IMR-90 (cell line): ENCODE measurements at regions not wholly inside any gene's neighbourhood (a gene's known extent, or its start where the extent isn't known, plus 50 kb on each side); places are given as distances from the start of the nearest gene placed in this dataset.

ENCODE experiments used
- ATAC-seq: fragments of 200-7000 bp; cut with Tn5 transposase; 2 replicates; pipeline ENCODE4 v1.9.1; 2020; ENCODE audit warnings: low read depth, mild to moderate bottlenecking, moderate library complexity
- BruUV-seq: library from RNA; stranded (reverse); fragments of 400-500 nt; replicated peaks from 2 replicates; lab custom pipeline; 2021; lab: Mats Ljungman, UMichigan
- CTCF ChIA-PET: fragments of 300-600 bp; formaldehyde crosslinking; extraction: SDS; loops from one replicate; lab custom pipeline; 2021; ENCODE audit warnings: antibody characterized with exemption; lab: Yijun Ruan, JAX
- POLR2A ChIA-PET: fragments of 300-600 bp; sonication (Branson Sonifier 250); formaldehyde crosslinking; loops from one replicate; lab custom pipeline; 2022; ENCODE audit warnings: antibody characterized with exemption; ENCODE audit not compliant: unreplicated experiment; lab: Charles Lee
- DNase-seq: peaks from one replicate; pipeline ENCODE4 v3.0.0; 2013
- H2AFZ ChIP-seq: replicated peaks from 2 replicates; pipeline ENCODE3; 2013; ENCODE audit warnings: low read length, mild to moderate bottlenecking; ENCODE audit not compliant: poor library complexity
- H2AK5ac ChIP-seq: 2 replicates; pipeline ENCODE4 v1.6.1; 2013; ENCODE audit warnings: low read depth, low read length, inconsistent platforms
- H2AK9ac ChIP-seq: replicated peaks from 2 replicates; pipeline ENCODE3; 2013; ENCODE audit warnings: mild to moderate bottlenecking, low read depth, low read length, moderate library complexity; ENCODE audit not compliant: poor library complexity
- H2BK120ac ChIP-seq: 2 replicates; pipeline ENCODE4 v1.6.1; 2013; ENCODE audit warnings: low read depth, low read length, inconsistent platforms
- H2BK15ac ChIP-seq: 3 replicates; pipeline ENCODE4 v1.6.1; 2013; ENCODE audit warnings: low read depth, low read length, inconsistent platforms
- H2BK20ac ChIP-seq: 2 replicates; pipeline ENCODE4 v1.6.1; 2013; ENCODE audit warnings: low read depth, mild to moderate bottlenecking, inconsistent platforms, low read length, moderate library complexity
- H2BK5ac ChIP-seq: 2 replicates; pipeline ENCODE4 v1.6.1; 2013; ENCODE audit warnings: mild to moderate bottlenecking, low read depth, low read length, inconsistent platforms; ENCODE audit not compliant: poor library complexity, severe bottlenecking
- H3K14ac ChIP-seq: replicated peaks from 2 replicates; pipeline ENCODE4 v1.6.1; 2013; ENCODE audit warnings: low read depth, low read length, inconsistent platforms
- H3K18ac ChIP-seq: 2 replicates; pipeline ENCODE4 v1.6.1; 2013; ENCODE audit warnings: low read depth, low read length, control low read depth
- H3K23ac ChIP-seq: 2 replicates; pipeline ENCODE4 v1.6.1; 2013; ENCODE audit warnings: low read depth, low read length, inconsistent platforms
- H3K27ac ChIP-seq: 2 replicates; pipeline ENCODE4 v1.5.1; 2013; ENCODE audit warnings: mild to moderate bottlenecking, control low read depth, low read length; ENCODE audit not compliant: insufficient read depth
- H3K27me3 ChIP-seq: 2 replicates; pipeline ENCODE4 v1.6.1; 2013; ENCODE audit warnings: low read length; ENCODE audit not compliant: control insufficient read depth, insufficient read depth
- H3K36me3 ChIP-seq: 2 replicates; pipeline ENCODE4 v1.6.1; 2013; ENCODE audit warnings: low read length, mixed read lengths; ENCODE audit not compliant: control insufficient read depth, insufficient read depth
- H3K4ac ChIP-seq: 2 replicates; pipeline ENCODE4 v1.6.1; 2013; ENCODE audit warnings: low read depth, low read length, inconsistent platforms
- H3K4me1 ChIP-seq: 2 replicates; pipeline ENCODE4 v1.6.1; 2013; ENCODE audit warnings: low read length, mixed read lengths; ENCODE audit not compliant: control insufficient read depth, insufficient read depth
- H3K4me2 ChIP-seq: 2 replicates; pipeline ENCODE4 v1.6.1; 2013; ENCODE audit warnings: low read depth, mild to moderate bottlenecking, control low read depth, low read length, moderate library complexity
- H3K4me3 ChIP-seq: 2 replicates; pipeline ENCODE4 v1.5.1; 2013; ENCODE audit warnings: low read depth, mild to moderate bottlenecking, control low read depth, low read length, moderate library complexity; ENCODE audit not compliant: insufficient read depth
- H3K56ac ChIP-seq: 2 replicates; pipeline ENCODE4 v1.6.1; 2013; ENCODE audit warnings: low read length, inconsistent platforms; ENCODE audit not compliant: insufficient read depth; ENCODE audit errors: extremely low read depth
- H3K79me1 ChIP-seq, 2 experiments: 2 replicates each; pipeline ENCODE4 v1.6.1; 2013; ENCODE audit warnings: low read length in 2 of 2, inconsistent platforms in 1 of 2, low read depth in 1 of 2
- H3K9ac ChIP-seq: 2 replicates; pipeline ENCODE4 v1.6.1; 2013; ENCODE audit warnings: low read depth, low read length, control low read depth
- H3K9me1 ChIP-seq: 2 replicates; pipeline ENCODE4 v1.6.1; 2013; ENCODE audit warnings: low read length, inconsistent platforms; ENCODE audit not compliant: insufficient read depth
- H3K9me3 ChIP-seq: 2 replicates; pipeline ENCODE4 v1.6.1; 2013; ENCODE audit warnings: low read length; ENCODE audit not compliant: control insufficient read depth, insufficient read depth
- H4K20me1 ChIP-seq: 2 replicates; pipeline ENCODE4 v1.6.1; 2013; ENCODE audit warnings: low read length, inconsistent platforms; ENCODE audit not compliant: insufficient read depth
- H4K5ac ChIP-seq: 2 replicates; pipeline ENCODE4 v1.6.1; 2013; ENCODE audit warnings: mild to moderate bottlenecking, low read depth, low read length, control low read depth
- H4K8ac ChIP-seq, 2 experiments: 2 replicates each; pipeline ENCODE4 v1.6.1; 2013; ENCODE audit warnings: low read depth in 2 of 2, low read length in 2 of 2, control low read depth in 1 of 2, inconsistent platforms in 1 of 2
- H4K91ac ChIP-seq: 2 replicates; pipeline ENCODE4 v1.6.1; 2013; ENCODE audit warnings: low read depth, low read length, inconsistent platforms; ENCODE audit not compliant: insufficient read depth
- BHLHE40 ChIP-seq: fragments of 150-350 bp; IDR thresholded peaks from 2 replicates; pipeline ENCODE4 v1.6.1; 2016; ENCODE audit warnings: mild to moderate bottlenecking, low read depth, low read length
- ELK1 ChIP-seq: fragments of 150-350 bp; IDR thresholded peaks from 2 replicates; pipeline ENCODE4 v1.6.1; 2016; ENCODE audit warnings: low read depth, mild to moderate bottlenecking, low read length, moderate library complexity, borderline replicate concordance
- FOS ChIP-seq: fragments of 150-350 bp; IDR thresholded peaks from 2 replicates; pipeline ENCODE4 v1.6.1; 2016; ENCODE audit warnings: low read depth, low read length
- SMC3 ChIP-seq: fragments of 150-350 bp; IDR thresholded peaks from 2 replicates; pipeline ENCODE4 v1.6.1; 2016; ENCODE audit warnings: low read depth, mild to moderate bottlenecking, antibody characterized with exemption, low read length, moderate library complexity
- WGBS, 2 experiments: methylation state at CpG; one replicate each; pipeline versions ENCODE4 v1.1.5 to v1.1.7; 2013; ENCODE audit warnings: missing lambda C conversion rate in 2 of 2; ENCODE audit not compliant: insufficient read length in 1 of 2; ENCODE audit errors: extremely low coverage in 2 of 2; 5-methylcytosine and 5-hydroxymethylcytosine counted together
- dilution Hi-C: fragments of 300-500 bp; cut with HindIII; formaldehyde crosslinking; loops from one replicate; pipeline ENCODE4 v1.14.3; 2018; ENCODE audit warnings: low sequenced_read_pairs; ENCODE audit not compliant: unreplicated experiment
- in situ Hi-C: fragments of 300-500 bp; cut with MboI; formaldehyde crosslinking; loops from 3 replicates; pipeline ENCODE4 v1.14.3; 2019; ENCODE audit warnings: low sequenced_read_pairs, inconsistent platforms, mixed read lengths
- intact Hi-C: fragments of 100-400 bp; cut with micrococcal nuclease; formaldehyde crosslinking; loops from 2 replicates; pipeline ENCODE4 v1.10.0; 2022

- CTCF ChIA-PET = no interaction called here
- BruUV-seq = no TSS peak
- H2AK5ac ChIP-seq = no peak overlapping the region
Observed at GRCh38 chr2:7379799-7380198, 462.6 kb downstream of the RNF144A start.

More at GRCh38 chr2:7379799-7380198, 462.6 kb downstream of the RNF144A start:
- no peak overlapping the region for H4K91ac ChIP-seq
- no peak overlapping the region for H2BK15ac ChIP-seq
- H2BK20ac ChIP-seq = no peak overlapping the region
- H4K20me1 ChIP-seq = no peaks in the 10 kb centered on the region
- H3K4ac ChIP-seq = no peak overlapping the region
- no peak overlapping the region for H3K56ac ChIP-seq
- H3K4me1 ChIP-seq = no peaks in the 10 kb centered on the region
- TF ChIP-seq FOS (no peak), ELK1 (no peak), SMC3 (no peak), BHLHE40 (no peak)
- no peak overlapping the region for H3K18ac ChIP-seq
- no peaks in the 10 kb centered on the region for H3K27me3 ChIP-seq
- no peak overlapping the region for H3K9ac ChIP-seq
- ATAC-seq (no peak), DNase-seq (no peak)
- no peaks in the 10 kb centered on the region for H3K79me1 ChIP-seq
- dilution Hi-C loops = no loop called here
- no CpG with 5 or more reads among the region's 3 CpGs for WGBS, 2 experiments
- intact Hi-C loops = no loop called here
- no peak overlapping the region for H3K27ac ChIP-seq
- H4K8ac ChIP-seq = no peak overlapping the region
- H3K23ac ChIP-seq = no peak overlapping the region
- H3K9me3 ChIP-seq = peaks cover 10% of the 10 kb centered on the region
- no peak overlapping the region for H2AFZ ChIP-seq
- no peak overlapping the region for H3K4me2 ChIP-seq
- H4K5ac ChIP-seq = no peak overlapping the region
- H2AK9ac ChIP-seq = no peak overlapping the region
- no peak overlapping the region for H2BK5ac ChIP-seq
- POLR2A ChIA-PET = no interaction called here
- no peak overlapping the region for H2BK120ac ChIP-seq
- in situ Hi-C loops = no loop called here
- H3K9me1 ChIP-seq = no peaks in the 10 kb centered on the region
- no peaks in the 10 kb centered on the region for H3K36me3 ChIP-seq
- H3K14ac ChIP-seq = no peak overlapping the region
- H3K4me3 ChIP-seq = no peak overlapping the region
